H9 (cell line): ENCODE measurements at regions not wholly inside any gene's neighbourhood (a gene's known extent, or its start where the extent isn't known, plus 50 kb on each side); places are given as distances from the start of the nearest gene placed in this dataset.

Source experiments
- DNase-seq: peaks from one replicate; pipeline ENCODE4 v3.0.0-alpha.2; 2017
- H2AFZ ChIP-seq: one replicate; pipeline ENCODE4 v1.6.1; 2013; ENCODE audit warnings: mild to moderate bottlenecking, low read length, control low read depth, moderate library complexity
- H2AK5ac ChIP-seq: 2 replicates; pipeline ENCODE4 v1.6.1; 2013; ENCODE audit warnings: low read length, control low read depth, mixed read lengths; ENCODE audit not compliant: insufficient read length
- H2BK120ac ChIP-seq: one replicate; pipeline ENCODE4 v1.6.1; 2013; ENCODE audit warnings: low read depth, mild to moderate bottlenecking, low read length, control low read depth, inconsistent platforms; ENCODE audit not compliant: poor library complexity, severe bottlenecking
- H2BK12ac ChIP-seq: 2 replicates; pipeline ENCODE4 v1.6.1; 2013; ENCODE audit warnings: low read length, control low read depth, mixed read lengths, low read depth; ENCODE audit not compliant: insufficient read length
- H2BK15ac ChIP-seq: 2 replicates; pipeline ENCODE4 v1.6.1; 2013; ENCODE audit warnings: low read depth, low read length, control low read depth
- H2BK20ac ChIP-seq: one replicate; pipeline ENCODE4 v1.6.1; 2013; ENCODE audit warnings: low read depth, mild to moderate bottlenecking, low read length, control low read depth, inconsistent platforms; ENCODE audit not compliant: poor library complexity, severe bottlenecking
- H2BK5ac ChIP-seq: 2 replicates; pipeline ENCODE4 v1.6.1; 2013; ENCODE audit warnings: low read length, control low read depth, mixed read lengths; ENCODE audit not compliant: insufficient read length
- H3K14ac ChIP-seq: 2 replicates; pipeline ENCODE4 v1.6.1; 2013; ENCODE audit warnings: low read length, control low read depth; ENCODE audit not compliant: insufficient read depth
- H3K18ac ChIP-seq: 2 replicates; pipeline ENCODE4 v1.6.1; 2013; ENCODE audit warnings: low read depth, mild to moderate bottlenecking, mixed read lengths, low read length, control low read depth; ENCODE audit not compliant: insufficient read length
- H3K23ac ChIP-seq: 2 replicates; pipeline ENCODE4 v1.6.1; 2013; ENCODE audit warnings: low read length, control low read depth, mixed read lengths, low read depth; ENCODE audit not compliant: insufficient read length
- H3K23me2 ChIP-seq: 2 replicates; pipeline ENCODE4 v1.6.1; 2013; ENCODE audit warnings: low read depth, mild to moderate bottlenecking, mixed read lengths, low read length, control low read depth; ENCODE audit not compliant: insufficient read length, poor library complexity, severe bottlenecking
- H3K27ac ChIP-seq: 2 replicates; pipeline ENCODE4 v1.5.1; 2013; ENCODE audit warnings: low read length, control low read depth, mixed read lengths, low read depth; ENCODE audit not compliant: insufficient read length
- H3K27me3 ChIP-seq: 2 replicates; pipeline ENCODE4 v1.6.1; 2013; ENCODE audit warnings: low read length, control low read depth, inconsistent platforms; ENCODE audit not compliant: insufficient read depth
- H3K4ac ChIP-seq: 2 replicates; pipeline ENCODE4 v1.6.1; 2013; ENCODE audit warnings: low read depth, mild to moderate bottlenecking, control low read depth, inconsistent platforms, low read length, moderate library complexity
- H3K4me1 ChIP-seq: 2 replicates; pipeline ENCODE4 v1.6.1; 2013; ENCODE audit warnings: low read length, control low read depth, inconsistent platforms; ENCODE audit not compliant: insufficient read depth
- H3K4me2 ChIP-seq: 2 replicates; pipeline ENCODE4 v1.6.1; 2013; ENCODE audit warnings: low read length, control low read depth, mixed read lengths; ENCODE audit not compliant: insufficient read length, insufficient read depth
- H3K56ac ChIP-seq: 2 replicates; pipeline ENCODE4 v1.6.1; 2013; ENCODE audit warnings: low read depth, mild to moderate bottlenecking, mixed read lengths, low read length, control low read depth; ENCODE audit not compliant: insufficient read length
- H3K79me1 ChIP-seq: 2 replicates; pipeline ENCODE4 v1.6.1; 2013; ENCODE audit warnings: low read depth, mild to moderate bottlenecking, moderate library complexity, low read length, control low read depth, inconsistent platforms; ENCODE audit not compliant: insufficient read depth, poor library complexity, severe bottlenecking
- H3K79me2 ChIP-seq: 2 replicates; pipeline ENCODE4 v1.6.1; 2013; ENCODE audit warnings: low read length, control low read depth, inconsistent platforms; ENCODE audit not compliant: insufficient read depth
- H3K9ac ChIP-seq: 2 replicates; pipeline ENCODE4 v1.6.1; 2013; ENCODE audit warnings: low read length, control low read depth, mixed read lengths; ENCODE audit not compliant: insufficient read length; ENCODE audit errors: extremely low read depth
- H3K9me3 ChIP-seq: one replicate; pipeline ENCODE4 v1.6.1; 2013; ENCODE audit warnings: low read depth, low read length, inconsistent platforms; ENCODE audit not compliant: control insufficient read depth
- H3T11ph ChIP-seq: one replicate; pipeline ENCODE4 v1.6.1; 2013; ENCODE audit warnings: mild to moderate bottlenecking, low read length, control low read depth, inconsistent platforms
- H4K20me1 ChIP-seq: one replicate; pipeline ENCODE4 v1.6.1; 2013; ENCODE audit not compliant: control insufficient read depth, insufficient read length, insufficient read depth
- H4K5ac ChIP-seq: 2 replicates; pipeline ENCODE4 v1.6.1; 2013; ENCODE audit warnings: low read depth, mild to moderate bottlenecking, mixed read lengths, low read length, control low read depth; ENCODE audit not compliant: insufficient read length
- H4K8ac ChIP-seq: replicated peaks from 2 replicates; pipeline ENCODE4 v1.6.1; 2013; ENCODE audit warnings: low read length, control low read depth, mixed read lengths, low read depth; ENCODE audit not compliant: insufficient read length
- H4K91ac ChIP-seq: 2 replicates; pipeline ENCODE4 v1.6.1; 2013; ENCODE audit warnings: low read depth, mild to moderate bottlenecking, moderate library complexity, mixed read lengths, low read length, control low read depth; ENCODE audit not compliant: insufficient read length
- H3K27ac Mint-ChIP-seq, 3 experiments: 2 replicates in 2 of 3; 3 replicates in 1 of 3; pipeline ENCODE4 v1.8.0; 2020 to 2021; ENCODE audit warnings: mixed read lengths in 3 of 3, mild to moderate bottlenecking in 1 of 3, moderate library complexity in 1 of 3
- H3K27me3 Mint-ChIP-seq: 2 replicates; pipeline ENCODE4 v1.8.0; 2021; ENCODE audit warnings: low read depth, mild to moderate bottlenecking, moderate library complexity, mixed read lengths
- H3K36me3 Mint-ChIP-seq, 3 experiments: 2 replicates in 2 of 3; 3 replicates in 1 of 3; pipeline ENCODE4 v1.8.0; 2020 to 2021; ENCODE audit warnings: low read depth in 3 of 3, mixed read lengths in 3 of 3; ENCODE audit not compliant: insufficient read depth in 1 of 3
- H3K4me1 Mint-ChIP-seq, 2 experiments: 2 replicates each; pipeline ENCODE4 v1.8.0; 2020; ENCODE audit warnings: mixed read lengths in 2 of 2
- H3K4me3 Mint-ChIP-seq, 2 experiments: 2 replicates in 1 of 2; 3 replicates in 1 of 2; pipeline ENCODE4 v1.8.0; 2020 to 2021; ENCODE audit warnings: mild to moderate bottlenecking in 2 of 2, mixed read lengths in 2 of 2, moderate library complexity in 1 of 2
- H3K9me3 Mint-ChIP-seq, 2 experiments: 2 replicates in 1 of 2; 3 replicates in 1 of 2; pipeline ENCODE4 v1.8.0; 2020; ENCODE audit warnings: mild to moderate bottlenecking in 2 of 2, mixed read lengths in 2 of 2, moderate library complexity in 1 of 2
- CTCF ChIP-seq: fragments of 200-600 bp; sonication (generic); conservative IDR thresholded peaks from 3 replicates; pipeline ENCODE4 v1.8.0; 2021; ENCODE audit warnings: antibody characterized with exemption, mild to moderate bottlenecking
- WGBS: extraction: QIAGEN DNeasy Blood & Tissue Kit; methylation state at CpG from one replicate; pipeline ENCODE4 v1.1.7; 2013; ENCODE audit warnings: missing lambda C conversion rate, low lambda C conversion rate, mixed read lengths; ENCODE audit not compliant: insufficient read length; ENCODE audit errors: extremely low coverage; 5-methylcytosine and 5-hydroxymethylcytosine counted together

- no peaks in the 10 kb centered on the region for H3K9me3 ChIP-seq
- H3K4ac ChIP-seq: no peak overlapping the region
- no peaks in the 10 kb centered on the region for H4K20me1 ChIP-seq
- H3K9ac ChIP-seq: no peak overlapping the region
- H3K27me3 Mint-ChIP-seq: no peaks in the 10 kb centered on the region
- peaks cover 3 to 25% (median 6%) of the 10 kb centered on the region in 3 experiments; a peak in 6 of 7 replicates for H3K36me3 Mint-ChIP-seq
- TF ChIP-seq CTCF: no peak
- H3K27ac ChIP-seq: no peak overlapping the region
- no peak overlapping the region for H2BK20ac ChIP-seq
- no peak overlapping the region for H3K23ac ChIP-seq
- H3K79me2 ChIP-seq: no peaks in the 10 kb centered on the region
- no peaks in the 10 kb centered on the region for H3K79me1 ChIP-seq
- H3K4me1 ChIP-seq: no peaks in the 10 kb centered on the region
- no peak overlapping the region for H3K27ac Mint-ChIP-seq
- peaks cover 16 to 20% of the 10 kb centered on the region in 2 experiments for H3K9me3 Mint-ChIP-seq
- no CpG with 5 or more reads among the region's 3 CpGs for WGBS
- H3K18ac ChIP-seq: no peak overlapping the region
- no peak overlapping the region for H4K8ac ChIP-seq
- H3K4me3 Mint-ChIP-seq: no peak overlapping the region
- H2BK12ac ChIP-seq: no peak overlapping the region
- no peak overlapping the region for H4K91ac ChIP-seq
- H4K5ac ChIP-seq: no peak overlapping the region
- no peak overlapping the region for H2BK120ac ChIP-seq
- peaks cover 4% of the 10 kb centered on the region in 2 experiments; a peak in 3 of 4 replicates for H3K4me1 Mint-ChIP-seq
- H3K56ac ChIP-seq: no peak overlapping the region
- no peak overlapping the region for H2AFZ ChIP-seq
- no peak for DNase-seq
- no peaks in the 10 kb centered on the region for H3K23me2 ChIP-seq
- H2AK5ac ChIP-seq: no peak overlapping the region
- no peak overlapping the region for H3T11ph ChIP-seq
- no peak overlapping the region for H2BK15ac ChIP-seq
- H3K27me3 ChIP-seq: no peaks in the 10 kb centered on the region
- no peak overlapping the region for H2BK5ac ChIP-seq
- no peak overlapping the region for H3K14ac ChIP-seq
- H3K4me2 ChIP-seq: no peak overlapping the region
These were observed 154.4 kb downstream of the RPAP3 start for GRCh38 chr12:47551426-47551851.
